Panc1 (cell line): ENCODE measurements at regions not wholly inside any gene's neighbourhood (a gene's known extent, or its start where the extent isn't known, plus 50 kb on each side); places are given as distances from the start of the nearest gene placed in this dataset.

ENCODE experiments used
- ATAC-seq: fragments of 200-7000 bp; cut with Tn5 transposase; 2 replicates; pipeline ENCODE4 v1.9.1; 2020; ENCODE audit warnings: mild to moderate bottlenecking, moderate library complexity
- BruUV-seq: library from RNA; stranded (reverse); fragments of 400-500 nt; replicated peaks from 2 replicates; lab custom pipeline; 2021; lab: Mats Ljungman, UMichigan
- CTCF ChIA-PET: fragments of 300-600 bp; sonication (Branson Sonifier 250); formaldehyde crosslinking; loops from one replicate; lab custom pipeline; 2022; ENCODE audit warnings: antibody characterized with exemption; lab: Charles Lee
- POLR2A ChIA-PET: fragments of 300-600 bp; sonication (Branson Sonifier 250); formaldehyde crosslinking; loops from one replicate; lab custom pipeline; 2022; ENCODE audit warnings: antibody characterized with exemption; lab: Charles Lee
- DNase-seq: peaks from one replicate; pipeline ENCODE4 v3.0.0-alpha.2; 2010; ENCODE audit warnings: low read depth, low spot score
- H3K27ac ChIP-seq: 2 replicates; pipeline ENCODE4 v1.5.1; 2011; ENCODE audit warnings: mild to moderate bottlenecking, low read length, inconsistent platforms
- H3K27me3 ChIP-seq: fragments of 200-500 bp; sonication (Bioruptor generic); 2 replicates; pipeline ENCODE4 v1.6.0; 2014; ENCODE audit warnings: low read length, inconsistent platforms; ENCODE audit not compliant: control insufficient read depth, insufficient read depth
- H3K36me3 ChIP-seq: fragments of 200-500 bp; sonication (Bioruptor generic); 2 replicates; pipeline ENCODE4 v1.5.1; 2014; ENCODE audit warnings: inconsistent platforms, mild to moderate bottlenecking, low read length, moderate library complexity; ENCODE audit not compliant: control insufficient read depth, insufficient read depth
- H3K4me1 ChIP-seq: 2 replicates; pipeline ENCODE4 v1.5.1; 2011; ENCODE audit warnings: inconsistent platforms, mild to moderate bottlenecking, low read length, moderate library complexity; ENCODE audit not compliant: control insufficient read depth, insufficient read depth
- H3K4me3 ChIP-seq, 2 experiments: 2 replicates each; pipeline ENCODE4 v1.5.1; 2011 to 2012; ENCODE audit warnings: low read depth in 2 of 2, low read length in 2 of 2, mild to moderate bottlenecking in 2 of 2, inconsistent platforms in 1 of 2, moderate library complexity in 1 of 2
- H3K9me3 ChIP-seq: fragments of 200-500 bp; sonication (Bioruptor generic); 2 replicates; pipeline ENCODE4 v1.5.1; 2014; ENCODE audit warnings: low read depth, mild to moderate bottlenecking, inconsistent platforms, low read length, moderate library complexity; ENCODE audit not compliant: control insufficient read depth, insufficient read depth
- POLR2AphosphoS5 ChIP-seq: IDR thresholded peaks from 2 replicates; pipeline ENCODE4 v1.6.1; 2012; ENCODE audit warnings: mild to moderate bottlenecking, low read depth, low read length, moderate library complexity
- SIN3A ChIP-seq: IDR thresholded peaks from 2 replicates; pipeline ENCODE4 v1.6.1; 2012; ENCODE audit warnings: low read depth, mild to moderate bottlenecking, low read length, moderate library complexity, borderline replicate concordance; ENCODE audit not compliant: insufficient read depth
- TCF7L2 ChIP-seq: IDR thresholded peaks from 2 replicates; pipeline ENCODE4 v1.6.1; 2011; ENCODE audit warnings: mild to moderate bottlenecking, low read depth, low read length, inconsistent platforms
- in situ Hi-C: cut with HindIII; loops from 2 replicates; pipeline ENCODE4 v1.10.0; 2016; ENCODE audit warnings: low sequenced_read_pairs, low pct_unique_long_range_greater_than_20kb
- intact Hi-C: fragments of 100-400 bp; cut with micrococcal nuclease; formaldehyde crosslinking; loops from one replicate; pipeline ENCODE4 v1.10.0; 2022; ENCODE audit not compliant: unreplicated experiment
- TF ChIP-seq, protein P1 (sequence below): fragments of 450-650 bp; IDR thresholded peaks from 2 replicates; pipeline ENCODE4 v1.5.1; 2017; ENCODE audit warnings: mild to moderate bottlenecking
- TF ChIP-seq, protein P2 (sequence below), 2 experiments: IDR thresholded peaks; 2 replicates each; pipeline ENCODE4 v1.6.1; 2011 to 2012; ENCODE audit warnings: low read depth in 2 of 2, control low read depth in 1 of 2, low read length in 1 of 2, mild to moderate bottlenecking in 1 of 2, moderate library complexity in 1 of 2; ENCODE audit not compliant: insufficient read depth in 1 of 2

DNA sequence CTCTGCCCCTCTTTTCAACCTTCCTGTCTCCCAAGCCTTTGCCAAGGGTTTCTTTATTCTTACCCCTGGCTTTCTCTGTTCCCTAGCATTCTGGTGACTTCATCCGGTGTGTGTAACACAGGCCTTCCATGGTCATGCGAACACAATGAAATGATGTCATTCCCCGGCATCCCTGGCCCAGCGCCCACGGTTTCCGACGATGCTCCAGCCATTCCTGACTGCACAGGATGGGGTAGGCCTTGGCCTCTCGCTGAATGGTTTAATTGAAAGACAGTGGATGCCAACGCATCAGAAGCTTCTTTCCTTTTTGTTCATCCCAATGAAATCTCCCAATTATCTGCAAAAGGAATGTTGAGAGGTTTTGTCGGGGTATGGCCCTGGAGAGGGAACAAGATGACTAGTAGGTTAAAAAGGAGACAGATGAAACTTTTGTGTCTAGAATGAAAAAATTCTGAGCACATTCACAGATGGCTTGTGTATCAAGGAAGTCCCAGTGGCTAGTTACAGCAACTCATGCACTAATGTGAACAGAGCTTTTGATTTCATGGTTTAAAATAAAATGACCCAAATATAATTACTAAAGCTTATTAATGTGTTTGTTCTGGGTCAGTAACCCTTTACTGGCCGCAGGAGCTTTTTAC is 655.0 kb downstream of the QKI start:
- Histone ChIP-seq H3K9me3 (no peaks in the 10 kb centered on the region), H3K27me3 (no peaks in the 10 kb centered on the region), H3K4me3 (no peak overlapping the region), H3K27ac (no peak overlapping the region), H3K4me1 (no peaks in the 10 kb centered on the region), H3K36me3 (no peaks in the 10 kb centered on the region)
- intact Hi-C loops (no loop called here), in situ Hi-C loops (no loop called here)
- ChIA-PET CTCF (no interaction called here), POLR2A (no interaction called here)
- TF ChIP-seq POLR2AphosphoS5 (no peak), TCF7L2 (no peak), SIN3A (no peak)
- TF ChIP-seq, protein P1, sequence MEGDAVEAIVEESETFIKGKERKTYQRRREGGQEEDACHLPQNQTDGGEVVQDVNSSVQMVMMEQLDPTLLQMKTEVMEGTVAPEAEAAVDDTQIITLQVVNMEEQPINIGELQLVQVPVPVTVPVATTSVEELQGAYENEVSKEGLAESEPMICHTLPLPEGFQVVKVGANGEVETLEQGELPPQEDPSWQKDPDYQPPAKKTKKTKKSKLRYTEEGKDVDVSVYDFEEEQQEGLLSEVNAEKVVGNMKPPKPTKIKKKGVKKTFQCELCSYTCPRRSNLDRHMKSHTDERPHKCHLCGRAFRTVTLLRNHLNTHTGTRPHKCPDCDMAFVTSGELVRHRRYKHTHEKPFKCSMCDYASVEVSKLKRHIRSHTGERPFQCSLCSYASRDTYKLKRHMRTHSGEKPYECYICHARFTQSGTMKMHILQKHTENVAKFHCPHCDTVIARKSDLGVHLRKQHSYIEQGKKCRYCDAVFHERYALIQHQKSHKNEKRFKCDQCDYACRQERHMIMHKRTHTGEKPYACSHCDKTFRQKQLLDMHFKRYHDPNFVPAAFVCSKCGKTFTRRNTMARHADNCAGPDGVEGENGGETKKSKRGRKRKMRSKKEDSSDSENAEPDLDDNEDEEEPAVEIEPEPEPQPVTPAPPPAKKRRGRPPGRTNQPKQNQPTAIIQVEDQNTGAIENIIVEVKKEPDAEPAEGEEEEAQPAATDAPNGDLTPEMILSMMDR: no peak
- TF ChIP-seq, protein P2, sequence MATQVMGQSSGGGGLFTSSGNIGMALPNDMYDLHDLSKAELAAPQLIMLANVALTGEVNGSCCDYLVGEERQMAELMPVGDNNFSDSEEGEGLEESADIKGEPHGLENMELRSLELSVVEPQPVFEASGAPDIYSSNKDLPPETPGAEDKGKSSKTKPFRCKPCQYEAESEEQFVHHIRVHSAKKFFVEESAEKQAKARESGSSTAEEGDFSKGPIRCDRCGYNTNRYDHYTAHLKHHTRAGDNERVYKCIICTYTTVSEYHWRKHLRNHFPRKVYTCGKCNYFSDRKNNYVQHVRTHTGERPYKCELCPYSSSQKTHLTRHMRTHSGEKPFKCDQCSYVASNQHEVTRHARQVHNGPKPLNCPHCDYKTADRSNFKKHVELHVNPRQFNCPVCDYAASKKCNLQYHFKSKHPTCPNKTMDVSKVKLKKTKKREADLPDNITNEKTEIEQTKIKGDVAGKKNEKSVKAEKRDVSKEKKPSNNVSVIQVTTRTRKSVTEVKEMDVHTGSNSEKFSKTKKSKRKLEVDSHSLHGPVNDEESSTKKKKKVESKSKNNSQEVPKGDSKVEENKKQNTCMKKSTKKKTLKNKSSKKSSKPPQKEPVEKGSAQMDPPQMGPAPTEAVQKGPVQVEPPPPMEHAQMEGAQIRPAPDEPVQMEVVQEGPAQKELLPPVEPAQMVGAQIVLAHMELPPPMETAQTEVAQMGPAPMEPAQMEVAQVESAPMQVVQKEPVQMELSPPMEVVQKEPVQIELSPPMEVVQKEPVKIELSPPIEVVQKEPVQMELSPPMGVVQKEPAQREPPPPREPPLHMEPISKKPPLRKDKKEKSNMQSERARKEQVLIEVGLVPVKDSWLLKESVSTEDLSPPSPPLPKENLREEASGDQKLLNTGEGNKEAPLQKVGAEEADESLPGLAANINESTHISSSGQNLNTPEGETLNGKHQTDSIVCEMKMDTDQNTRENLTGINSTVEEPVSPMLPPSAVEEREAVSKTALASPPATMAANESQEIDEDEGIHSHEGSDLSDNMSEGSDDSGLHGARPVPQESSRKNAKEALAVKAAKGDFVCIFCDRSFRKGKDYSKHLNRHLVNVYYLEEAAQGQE (IDR thresholded peaks at IDR 0.05; ENCODE audit: insufficient read depth in 1 of 2, low read depth in 2 of 2, low read length in 1 of 2): no peak
- BruUV-seq: no TSS peak
- ATAC-seq: no peak
- no peak for DNase-seq

DNA sequence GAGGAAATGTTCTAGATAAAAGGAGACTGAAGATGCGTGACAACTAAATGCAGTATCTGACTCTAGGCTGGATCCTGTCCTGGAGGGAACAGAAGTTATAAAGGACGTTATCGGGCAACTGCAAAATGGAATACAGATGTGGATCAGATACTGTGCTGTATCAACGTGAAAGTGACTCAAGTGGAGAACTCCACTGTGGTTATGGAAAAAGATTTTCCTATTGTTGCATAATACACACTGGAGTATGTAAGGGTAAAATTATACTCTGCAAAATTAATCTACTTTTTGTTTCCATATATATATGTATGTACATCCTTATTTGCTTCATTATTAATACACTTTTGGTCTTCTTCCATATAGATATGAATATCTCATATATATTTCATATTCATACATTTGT is 654.0 kb downstream of the QKI start:
- Histone ChIP-seq H3K4me3 (no peak overlapping the region), H3K27ac (no peak overlapping the region), H3K36me3 (no peaks in the 10 kb centered on the region), H3K27me3 (no peaks in the 10 kb centered on the region), H3K4me1 (no peaks in the 10 kb centered on the region), H3K9me3 (no peaks in the 10 kb centered on the region)
- intact Hi-C loops: no loop called here
- CTCF ChIA-PET: no interaction called here
- ATAC-seq: no peak
- BruUV-seq: no TSS peak
- DNase-seq: no peak
- POLR2A ChIA-PET: no interaction called here
- in situ Hi-C loops: no loop called here
- TF ChIP-seq TCF7L2 (no peak), SIN3A (no peak), POLR2AphosphoS5 (no peak)
- TF ChIP-seq, protein P2 (IDR thresholded peaks at IDR 0.05; ENCODE audit: insufficient read depth in 1 of 2, low read depth in 2 of 2, low read length in 1 of 2): no peak
- TF ChIP-seq, protein P1: no peak
